ENCODE measurements at regions not wholly inside any gene's neighbourhood (a gene's known extent, or its start where the extent isn't known, plus 50 kb on each side); places are given as distances from the start of the nearest gene placed in this dataset.
A peak's percentile ranks its signal among the peaks of the same experiment; 100 is the strongest.

DNA sequence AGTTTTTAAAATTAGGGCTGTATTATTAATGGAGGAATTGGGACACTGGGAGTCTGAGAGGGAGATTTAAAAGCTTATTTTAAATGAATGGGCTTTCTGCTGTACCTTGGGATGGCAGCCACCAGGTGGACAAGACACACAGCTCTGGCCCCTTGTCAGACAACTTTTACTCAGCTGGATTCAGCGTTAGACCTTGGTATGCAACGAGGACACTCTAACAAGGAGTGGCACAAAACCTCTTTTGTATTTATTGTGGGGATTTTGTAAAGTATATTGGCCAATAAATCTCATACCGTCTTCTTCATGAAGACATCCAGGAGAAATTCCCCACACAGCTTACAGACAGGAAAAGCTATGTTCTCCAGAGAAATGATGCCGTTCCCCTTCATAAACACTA, 105.7 kb downstream of the LCA5 start:
- H3K36me3 ChIP-seq (replicated peaks in 1 of 2; ENCODE audit: control insufficient read depth in 1 of 2, insufficient read depth in 2 of 2, low read length in 1 of 2), result no peaks in the 10 kb centered on the region
- no peaks in the 10 kb centered on the region for H3K9me2 ChIP-seq
- TF ChIP-seq, protein P1, sequence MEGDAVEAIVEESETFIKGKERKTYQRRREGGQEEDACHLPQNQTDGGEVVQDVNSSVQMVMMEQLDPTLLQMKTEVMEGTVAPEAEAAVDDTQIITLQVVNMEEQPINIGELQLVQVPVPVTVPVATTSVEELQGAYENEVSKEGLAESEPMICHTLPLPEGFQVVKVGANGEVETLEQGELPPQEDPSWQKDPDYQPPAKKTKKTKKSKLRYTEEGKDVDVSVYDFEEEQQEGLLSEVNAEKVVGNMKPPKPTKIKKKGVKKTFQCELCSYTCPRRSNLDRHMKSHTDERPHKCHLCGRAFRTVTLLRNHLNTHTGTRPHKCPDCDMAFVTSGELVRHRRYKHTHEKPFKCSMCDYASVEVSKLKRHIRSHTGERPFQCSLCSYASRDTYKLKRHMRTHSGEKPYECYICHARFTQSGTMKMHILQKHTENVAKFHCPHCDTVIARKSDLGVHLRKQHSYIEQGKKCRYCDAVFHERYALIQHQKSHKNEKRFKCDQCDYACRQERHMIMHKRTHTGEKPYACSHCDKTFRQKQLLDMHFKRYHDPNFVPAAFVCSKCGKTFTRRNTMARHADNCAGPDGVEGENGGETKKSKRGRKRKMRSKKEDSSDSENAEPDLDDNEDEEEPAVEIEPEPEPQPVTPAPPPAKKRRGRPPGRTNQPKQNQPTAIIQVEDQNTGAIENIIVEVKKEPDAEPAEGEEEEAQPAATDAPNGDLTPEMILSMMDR (IDR thresholded peaks at IDR 0.05), result peak; percentile 28; the same call in 1 of the 2 replicates
- TF ChIP-seq, protein P2, sequence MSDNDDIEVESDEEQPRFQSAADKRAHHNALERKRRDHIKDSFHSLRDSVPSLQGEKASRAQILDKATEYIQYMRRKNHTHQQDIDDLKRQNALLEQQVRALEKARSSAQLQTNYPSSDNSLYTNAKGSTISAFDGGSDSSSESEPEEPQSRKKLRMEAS (IDR thresholded peaks at IDR 0.05; ENCODE audit: low read depth), result no peak
- WGBS (ENCODE audit: low lambda C conversion rate), result 57% methylated on average over 4 of the region's 4 CpGs
- H3K9me3 ChIP-seq, result no peaks in the 10 kb centered on the region
- H4K20me1 ChIP-seq (ENCODE audit: insufficient read depth), result no peaks in the 10 kb centered on the region
- no peaks in the 10 kb centered on the region for H3F3A ChIP-seq (replicated peaks; ENCODE audit: insufficient read depth)
- ChIA-PET POLR2A (no interaction called here), CTCF (no interaction called here)
- no peak for DNase-seq
- H2AFZ ChIP-seq (ENCODE audit: low read depth), result no peak overlapping the region
- no peak overlapping the region for H3K4me3 ChIP-seq (ENCODE audit: low read depth in 2 of 2, low read length in 1 of 2)
- peaks cover 0 to 4% of the 10 kb centered on the region in 2 experiments; a peak in 2 of 4 replicates for H3K4me1 ChIP-seq (ENCODE audit: control insufficient read depth in 1 of 2, insufficient read depth in 2 of 2, low read depth in 1 of 2, low read length in 1 of 2)
- no peak overlapping the region for H3K9ac ChIP-seq
- no peak overlapping the region for H3K4me2 ChIP-seq
- H3K27ac ChIP-seq (ENCODE audit: low read depth in 2 of 2, low read length in 1 of 2), result no peak overlapping the region
- H3K79me2 ChIP-seq (ENCODE audit: insufficient read depth), result no peaks in the 10 kb centered on the region
- no peaks in the 10 kb centered on the region for H3K27me3 ChIP-seq (ENCODE audit: insufficient read depth)

DNA sequence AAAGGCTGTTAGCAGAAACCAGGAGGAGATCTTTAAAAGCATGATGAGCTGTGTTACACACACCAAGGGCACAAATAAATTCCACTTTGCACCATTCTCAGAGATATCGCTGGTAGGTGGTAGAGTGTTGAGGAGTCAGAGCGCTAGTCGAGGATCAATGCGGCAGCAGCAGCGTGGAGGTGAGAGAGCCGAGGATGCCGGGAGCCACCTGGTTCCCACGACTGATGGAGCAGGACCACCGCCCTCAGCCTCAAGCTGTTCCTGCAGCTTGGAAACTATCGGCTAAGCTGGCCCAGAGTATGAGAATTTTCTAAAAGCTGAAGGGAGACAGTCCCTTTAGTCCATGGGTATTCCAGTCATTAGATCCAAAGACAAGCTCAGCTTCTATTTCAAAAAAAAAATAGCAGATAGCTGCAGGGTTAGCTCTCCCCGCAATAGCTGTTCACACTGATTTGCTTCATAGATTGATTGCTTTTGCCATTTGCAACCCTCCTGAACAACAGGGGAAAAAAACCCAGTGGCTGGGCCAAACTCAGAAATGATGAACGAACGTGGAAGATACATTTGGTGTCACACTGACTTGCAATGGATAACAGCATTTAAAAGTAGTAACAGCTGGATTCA, 106.2 kb downstream of the LCA5 start:
- no peaks in the 10 kb centered on the region for H3K9me3 ChIP-seq
- H3K27me3 ChIP-seq (ENCODE audit: insufficient read depth), result no peaks in the 10 kb centered on the region
- H4K20me1 ChIP-seq (ENCODE audit: insufficient read depth), result no peaks in the 10 kb centered on the region
- WGBS (ENCODE audit: low lambda C conversion rate), result 71% methylated on average over 13 of the region's 13 CpGs
- CTCF ChIA-PET, result no interaction called here
- POLR2A ChIA-PET, result no interaction called here
- no peak overlapping the region for H3K27ac ChIP-seq (ENCODE audit: low read depth in 2 of 2, low read length in 1 of 2)
- H3K4me1 ChIP-seq (ENCODE audit: control insufficient read depth in 1 of 2, insufficient read depth in 2 of 2, low read depth in 1 of 2, low read length in 1 of 2), result peaks cover 0 to 6% of the 10 kb centered on the region in 2 experiments; a peak in 2 of 4 replicates
- no peaks in the 10 kb centered on the region for H3F3A ChIP-seq (replicated peaks; ENCODE audit: insufficient read depth)
- no peaks in the 10 kb centered on the region for H3K36me3 ChIP-seq (replicated peaks in 1 of 2; ENCODE audit: control insufficient read depth in 1 of 2, insufficient read depth in 2 of 2, low read length in 1 of 2)
- TF ChIP-seq TEAD4 (IDR thresholded peaks at IDR 0.05; ENCODE audit: borderline replicate concordance, insufficient read depth), result no peak
- no peak for TF ChIP-seq FOSL2 (IDR thresholded peaks at IDR 0.05; ENCODE audit: borderline replicate concordance, low read depth)
- TF ChIP-seq SIN3A (IDR thresholded peaks at IDR 0.05; ENCODE audit: borderline replicate concordance, low read depth, low read length), result no peak
- H3K4me3 ChIP-seq (ENCODE audit: low read depth in 2 of 2, low read length in 1 of 2), result no peak overlapping the region
- no peak overlapping the region for H3K9ac ChIP-seq
- no peaks in the 10 kb centered on the region for H3K9me2 ChIP-seq
- H3K4me2 ChIP-seq, result no peak overlapping the region
- no peaks in the 10 kb centered on the region for H3K79me2 ChIP-seq (ENCODE audit: insufficient read depth)
- no peak for DNase-seq
- H2AFZ ChIP-seq (ENCODE audit: low read depth), result no peak overlapping the region

DNA sequence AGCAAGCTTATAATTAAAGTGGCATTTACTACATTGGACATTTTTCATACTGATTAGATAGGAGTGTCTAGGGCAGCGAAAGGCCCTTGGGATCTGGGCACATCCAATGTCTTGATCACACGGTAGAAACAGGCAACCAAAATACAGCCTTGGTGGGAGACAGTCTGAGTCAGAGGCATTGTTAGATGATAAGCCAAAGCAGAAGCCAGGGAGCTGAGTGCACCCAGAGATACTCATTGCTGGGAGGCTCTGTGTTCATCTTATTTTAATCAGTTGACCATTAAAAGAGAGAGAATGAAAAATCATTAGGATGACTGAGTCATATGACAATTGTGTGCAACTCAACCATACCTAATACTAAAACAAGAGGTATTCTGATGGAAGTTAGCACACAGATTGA, 109.5 kb downstream of the LCA5 start:
- no peak for TF ChIP-seq POLR2AphosphoS5 (IDR thresholded peaks at IDR 0.05; ENCODE audit: low read depth, low read length)
- TF ChIP-seq CHD2 (IDR thresholded peaks at IDR 0.05; ENCODE audit: low read length, partially characterized antibody), result no peak
- no peak for TF ChIP-seq GATA2 (CRISPR knock-in tag; IDR thresholded peaks at IDR 0.05)
- TF ChIP-seq TCF12 (IDR thresholded peaks at IDR 0.05), result no peak
- no peak for TF ChIP-seq TEAD4 (IDR thresholded peaks at IDR 0.05; ENCODE audit: borderline replicate concordance, insufficient read depth)
- TF ChIP-seq RCOR1 (IDR thresholded peaks at IDR 0.05; ENCODE audit: low read length), result no peak
- Histone ChIP-seq H3F3A (replicated peaks; ENCODE audit: insufficient read depth) (no peaks in the 10 kb centered on the region), H3K27me3 (ENCODE audit: insufficient read depth) (no peaks in the 10 kb centered on the region), H3K27ac (ENCODE audit: low read depth in 2 of 2, low read length in 1 of 2) (no peak overlapping the region), H3K79me2 (ENCODE audit: insufficient read depth) (no peaks in the 10 kb centered on the region), H2AFZ (ENCODE audit: low read depth) (no peak overlapping the region), H3K4me3 (ENCODE audit: low read depth in 2 of 2, low read length in 1 of 2) (no peak overlapping the region), H3K9ac (no peak overlapping the region), H3K9me3 (no peaks in the 10 kb centered on the region), H3K4me2 (no peak overlapping the region), H3K36me3 (replicated peaks in 1 of 2; ENCODE audit: control insufficient read depth in 1 of 2, insufficient read depth in 2 of 2, low read length in 1 of 2) (no peaks in the 10 kb centered on the region), H3K4me1 (ENCODE audit: control insufficient read depth in 1 of 2, insufficient read depth in 2 of 2, low read depth in 1 of 2, low read length in 1 of 2) (peaks cover 0 to 8% of the 10 kb centered on the region in 2 experiments; a peak in 2 of 4 replicates), H3K9me2 (no peaks in the 10 kb centered on the region), H4K20me1 (ENCODE audit: insufficient read depth) (no peaks in the 10 kb centered on the region)
- ChIA-PET POLR2A (no interaction called here), CTCF (interaction anchor here (0.9 to 1.4 kb wide), 3 partner anchors 11 to 39 kb away, joined by 3 read pairs; no protein-coding TSS in a partner anchor)
- DNase-seq, result no peak
- WGBS (ENCODE audit: low lambda C conversion rate), result 61% methylated on average over 2 of the region's 2 CpGs

All from SK-N-SH (cell line).